Activated naive CD4-positive, alpha-beta T cell treated with anti-CD3 and anti-CD28 coated beads, Interleukin-2, amount 10 ng/mL, durations not matched to agents 7 days and 5 days (primary cell): ENCODE measurements at regions not wholly inside any gene's neighbourhood (a gene's known extent, or its start where the extent isn't known, plus 50 kb on each side); places are given as distances from the start of the nearest gene placed in this dataset.

Source experiments
- CTCF ChIA-PET: fragments of 350-600 bp; sonication (Branson Sonifier 250); formaldehyde crosslinking; loops from one replicate; lab custom pipeline; 2021; ENCODE audit warnings: antibody characterized with exemption; lab: Charles Lee
- DNase-seq: peaks from one replicate; pipeline ENCODE4 v3.0.0-alpha.2; 2020
- H3K27ac Mint-ChIP-seq: one replicate; pipeline ENCODE4 v1.8.0; 2021; ENCODE audit warnings: mild to moderate bottlenecking, moderate library complexity, mixed read lengths
- H3K27me3 Mint-ChIP-seq: one replicate; pipeline ENCODE4 v1.8.0; 2021; ENCODE audit warnings: mild to moderate bottlenecking, mixed read lengths
- H3K36me3 Mint-ChIP-seq: one replicate; pipeline ENCODE4 v1.8.0; 2021; ENCODE audit warnings: mixed read lengths
- H3K4me1 Mint-ChIP-seq: one replicate; pipeline ENCODE4 v1.8.0; 2021; ENCODE audit warnings: mixed read lengths
- H3K4me3 Mint-ChIP-seq: one replicate; pipeline ENCODE4 v1.8.0; 2021; ENCODE audit warnings: mild to moderate bottlenecking, moderate library complexity, mixed read lengths
- H3K9me3 Mint-ChIP-seq: one replicate; pipeline ENCODE4 v1.8.0; 2021; ENCODE audit warnings: mixed read lengths

GRCh38 chr13:21930536-21930935, 259.7 kb downstream of the FGF9 start:
- Mint-ChIP-seq H3K27ac (no peak overlapping the region), H3K4me3 (no peak overlapping the region), H3K4me1 (no peaks in the 10 kb centered on the region), H3K36me3 (no peaks in the 10 kb centered on the region), H3K9me3 (no peaks in the 10 kb centered on the region), H3K27me3 (no peaks in the 10 kb centered on the region)
- DNase-seq, result no peak
- CTCF ChIA-PET, result no interaction called here

- H3K36me3 Mint-ChIP-seq, result no peaks in the 10 kb centered on the region
- no peak for DNase-seq
- H3K27me3 Mint-ChIP-seq, result no peaks in the 10 kb centered on the region
- no peak overlapping the region for H3K27ac Mint-ChIP-seq
- H3K4me3 Mint-ChIP-seq, result no peak overlapping the region
- no peaks in the 10 kb centered on the region for H3K4me1 Mint-ChIP-seq
- no peaks in the 10 kb centered on the region for H3K9me3 Mint-ChIP-seq
- CTCF ChIA-PET, result interaction anchor here (0.8 kb wide), 1 partner anchor 11 kb away, joined by 3 read pairs; no protein-coding TSS in a partner anchor
Measured at GRCh38 chr13:21932578-21932977, 261.7 kb downstream of the FGF9 start.

GRCh38 chr13:21932996-21933395, 262.1 kb downstream of the FGF9 start:
- Mint-ChIP-seq H3K4me3 (no peak overlapping the region), H3K4me1 (no peaks in the 10 kb centered on the region), H3K9me3 (no peaks in the 10 kb centered on the region), H3K27ac (no peak overlapping the region), H3K36me3 (no peaks in the 10 kb centered on the region), H3K27me3 (no peaks in the 10 kb centered on the region)
- no peak for DNase-seq
- CTCF ChIA-PET, result interaction anchor here (0.8 kb wide), 1 partner anchor 11 kb away, joined by 3 read pairs; no protein-coding TSS in a partner anchor

DNA sequence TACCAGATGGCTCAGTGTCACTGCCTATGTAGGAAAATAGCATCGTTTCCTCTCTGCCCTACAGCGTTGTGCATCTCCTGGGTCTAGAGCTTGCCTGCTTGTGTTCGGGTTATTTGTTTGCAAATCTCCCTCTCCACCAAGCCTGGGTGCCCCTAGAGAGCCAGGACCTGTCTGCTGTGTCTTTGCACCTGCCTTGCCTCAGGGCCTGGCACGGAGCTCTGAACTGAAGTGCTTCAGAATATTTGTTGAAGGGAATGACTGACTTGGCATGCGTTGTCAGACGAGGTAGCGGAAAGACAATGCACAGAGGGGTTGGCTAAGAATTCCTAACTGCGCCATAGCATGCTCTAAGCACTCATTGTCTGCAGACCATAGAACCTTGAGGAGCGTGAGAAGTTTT, 263.4 kb downstream of the FGF9 start:
- H3K27ac Mint-ChIP-seq, result no peak overlapping the region
- no peak for DNase-seq
- H3K36me3 Mint-ChIP-seq, result no peaks in the 10 kb centered on the region
- no peak overlapping the region for H3K4me3 Mint-ChIP-seq
- no peaks in the 10 kb centered on the region for H3K9me3 Mint-ChIP-seq
- no peaks in the 10 kb centered on the region for H3K27me3 Mint-ChIP-seq
- no peaks in the 10 kb centered on the region for H3K4me1 Mint-ChIP-seq
- CTCF ChIA-PET, result no interaction called here

- Mint-ChIP-seq H3K27ac (no peak overlapping the region), H3K9me3 (no peaks in the 10 kb centered on the region), H3K27me3 (no peaks in the 10 kb centered on the region), H3K36me3 (no peaks in the 10 kb centered on the region), H3K4me1 (no peaks in the 10 kb centered on the region), H3K4me3 (no peak overlapping the region)
- CTCF ChIA-PET, result no interaction called here
- no peak for DNase-seq
Measured at GRCh38 chr13:21936674-21937073, 265.8 kb downstream of the FGF9 start.

DNA sequence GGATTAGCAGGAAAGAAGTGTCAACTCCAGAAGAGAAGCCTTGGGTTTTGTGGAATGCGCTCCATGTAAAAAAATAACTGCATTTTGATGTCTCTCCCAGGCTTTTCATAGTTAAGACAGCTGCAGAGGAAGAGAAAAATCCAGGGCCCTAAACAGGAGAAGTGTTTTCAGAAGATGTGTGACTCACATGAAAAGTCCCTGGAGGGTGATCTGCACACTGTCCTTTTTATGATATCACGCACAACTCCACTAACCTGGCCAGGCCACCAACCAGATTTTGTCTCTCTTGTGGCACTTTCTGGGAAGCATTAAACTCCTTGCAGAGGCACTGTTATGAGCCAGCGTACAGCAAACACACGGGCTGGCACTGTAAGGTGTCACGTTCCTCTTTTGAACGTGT, 267.3 kb downstream of the FGF9 start:
- no peak overlapping the region for H3K4me3 Mint-ChIP-seq
- CTCF ChIA-PET, result no interaction called here
- DNase-seq, result no peak
- no peaks in the 10 kb centered on the region for H3K36me3 Mint-ChIP-seq
- H3K9me3 Mint-ChIP-seq, result no peaks in the 10 kb centered on the region
- H3K27ac Mint-ChIP-seq, result no peak overlapping the region
- H3K4me1 Mint-ChIP-seq, result no peaks in the 10 kb centered on the region
- H3K27me3 Mint-ChIP-seq, result no peaks in the 10 kb centered on the region

GRCh38 chr13:21938636-21939035, 267.8 kb downstream of the FGF9 start:
- H3K4me1 Mint-ChIP-seq, result no peaks in the 10 kb centered on the region
- no peaks in the 10 kb centered on the region for H3K36me3 Mint-ChIP-seq
- H3K9me3 Mint-ChIP-seq, result no peaks in the 10 kb centered on the region
- CTCF ChIA-PET, result no interaction called here
- H3K4me3 Mint-ChIP-seq, result no peak overlapping the region
- no peak for DNase-seq
- no peaks in the 10 kb centered on the region for H3K27me3 Mint-ChIP-seq
- no peak overlapping the region for H3K27ac Mint-ChIP-seq

DNA sequence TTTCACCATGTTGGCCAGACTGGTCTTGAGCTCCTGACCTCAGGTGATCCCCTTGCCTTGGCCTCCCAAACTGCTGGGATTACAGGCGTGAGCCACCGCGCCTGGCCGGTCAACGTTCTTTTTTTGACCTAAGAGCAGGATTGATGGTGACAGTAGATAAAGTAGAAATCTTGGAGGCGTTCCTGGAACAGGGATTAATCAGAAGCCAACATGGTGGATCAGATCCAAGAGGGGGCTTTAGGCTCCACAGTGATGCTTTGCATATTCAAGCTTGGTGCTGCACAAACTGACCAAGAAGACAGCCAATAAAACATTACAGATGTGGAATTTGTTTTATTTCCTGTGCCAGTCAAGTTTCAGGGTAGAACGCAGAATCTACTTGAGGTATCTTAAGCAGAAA, 271.2 kb downstream of the FGF9 start:
- Mint-ChIP-seq H3K27ac (no peak overlapping the region), H3K9me3 (peaks cover 21% of the 10 kb centered on the region), H3K4me1 (no peaks in the 10 kb centered on the region), H3K36me3 (no peaks in the 10 kb centered on the region), H3K27me3 (no peaks in the 10 kb centered on the region), H3K4me3 (no peak overlapping the region)
- CTCF ChIA-PET, result no interaction called here
- DNase-seq, result no peak

DNA sequence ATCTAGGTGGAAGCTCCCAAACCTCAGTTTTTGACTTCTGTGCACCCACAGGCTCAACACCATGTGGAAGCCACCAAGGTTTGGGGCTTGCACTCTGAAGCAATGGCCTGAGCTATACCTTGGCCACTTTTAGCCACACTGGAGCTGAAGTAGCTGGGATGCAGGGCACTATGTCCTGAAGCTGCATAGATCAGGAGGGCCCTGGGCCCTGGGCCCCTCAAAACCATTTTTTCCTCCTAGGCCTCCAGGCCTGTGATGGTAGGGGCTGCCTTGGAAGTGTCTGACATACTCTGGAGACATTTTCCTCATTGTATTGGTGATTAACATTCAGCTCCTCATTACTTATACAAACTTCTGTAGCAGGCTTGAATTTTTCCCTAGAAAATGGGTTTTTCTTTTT, 273.7 kb downstream of the FGF9 start:
- no peak for DNase-seq
- Mint-ChIP-seq H3K36me3 (no peaks in the 10 kb centered on the region), H3K4me3 (no peak overlapping the region), H3K9me3 (peaks cover 26% of the 10 kb centered on the region), H3K4me1 (no peaks in the 10 kb centered on the region), H3K27ac (no peak overlapping the region), H3K27me3 (no peaks in the 10 kb centered on the region)
- CTCF ChIA-PET, result no interaction called here

- Mint-ChIP-seq H3K36me3 (no peaks in the 10 kb centered on the region), H3K4me3 (no peak overlapping the region), H3K4me1 (no peaks in the 10 kb centered on the region), H3K27ac (no peak overlapping the region), H3K9me3 (peaks cover 26% of the 10 kb centered on the region), H3K27me3 (no peaks in the 10 kb centered on the region)
- DNase-seq, result no peak
- CTCF ChIA-PET, result no interaction called here
Measured at GRCh38 chr13:21945195-21945594, 274.3 kb downstream of the FGF9 start.

DNA sequence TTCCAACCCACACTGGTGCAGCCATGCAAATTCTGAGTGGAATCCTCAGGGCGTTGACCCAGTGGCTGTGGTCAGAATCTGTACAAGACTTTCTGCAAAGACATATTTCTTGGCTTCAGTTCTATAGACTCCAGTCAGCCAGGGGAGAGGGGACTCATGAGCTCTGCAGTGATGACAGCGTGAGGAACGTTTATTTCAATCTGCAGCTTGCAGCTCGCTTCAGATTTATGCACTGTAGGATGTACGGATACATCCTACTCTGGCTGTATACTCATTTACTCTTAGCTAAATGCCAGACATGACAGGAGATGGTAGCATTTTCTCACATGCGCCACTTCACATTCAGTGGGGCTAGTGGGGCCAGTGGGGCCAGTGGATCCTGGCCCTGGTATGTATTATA, 276.1 kb downstream of the FGF9 start:
- no peak for DNase-seq
- Mint-ChIP-seq H3K4me3 (no peak overlapping the region), H3K4me1 (no peaks in the 10 kb centered on the region), H3K36me3 (no peaks in the 10 kb centered on the region), H3K9me3 (peaks cover 26% of the 10 kb centered on the region), H3K27me3 (no peaks in the 10 kb centered on the region), H3K27ac (no peak overlapping the region)
- CTCF ChIA-PET, result no interaction called here

- CTCF ChIA-PET, result no interaction called here
- H3K36me3 Mint-ChIP-seq, result no peaks in the 10 kb centered on the region
- no peak overlapping the region for H3K27ac Mint-ChIP-seq
- H3K27me3 Mint-ChIP-seq, result no peaks in the 10 kb centered on the region
- no peak overlapping the region for H3K4me3 Mint-ChIP-seq
- no peaks in the 10 kb centered on the region for H3K4me1 Mint-ChIP-seq
- no peak for DNase-seq
- peaks cover 24% of the 10 kb centered on the region for H3K9me3 Mint-ChIP-seq
Measured at GRCh38 chr13:21948769-21949474, 278.0 kb downstream of the FGF9 start.

DNA sequence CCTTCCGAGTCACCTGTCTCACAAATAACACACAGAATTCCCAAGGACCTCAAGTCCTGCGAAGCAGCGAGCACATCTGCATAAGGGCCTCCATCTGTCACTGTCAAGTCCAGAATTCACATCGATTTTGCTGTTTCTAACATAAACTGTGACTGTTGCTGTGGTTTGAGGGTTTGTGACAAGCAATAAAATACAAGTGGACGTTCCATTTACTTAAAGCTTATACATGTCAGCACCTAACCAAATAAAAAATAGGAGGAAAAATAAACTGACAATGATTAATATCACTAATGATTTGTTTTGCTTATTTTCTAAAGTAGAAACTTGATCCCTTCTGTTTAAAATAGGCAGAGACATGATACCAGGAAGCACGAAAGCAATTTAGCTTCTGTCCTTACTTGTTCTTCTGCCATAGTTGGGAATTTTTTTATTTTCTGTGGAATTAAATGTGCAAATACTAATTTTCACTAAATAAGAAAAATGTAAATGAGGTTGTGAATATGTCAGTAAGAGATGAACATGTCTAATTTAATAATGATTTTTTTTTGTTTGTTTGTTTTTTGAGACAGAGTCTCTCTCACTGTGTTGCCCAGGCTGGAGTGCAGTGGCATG, 279.1 kb downstream of the FGF9 start:
- no peaks in the 10 kb centered on the region for H3K4me1 Mint-ChIP-seq
- no peaks in the 10 kb centered on the region for H3K36me3 Mint-ChIP-seq
- peaks cover 17% of the 10 kb centered on the region for H3K9me3 Mint-ChIP-seq
- CTCF ChIA-PET, result no interaction called here
- H3K27ac Mint-ChIP-seq, result no peak overlapping the region
- no peak overlapping the region for H3K4me3 Mint-ChIP-seq
- no peak for DNase-seq
- peaks cover 4% of the 10 kb centered on the region for H3K27me3 Mint-ChIP-seq

DNA sequence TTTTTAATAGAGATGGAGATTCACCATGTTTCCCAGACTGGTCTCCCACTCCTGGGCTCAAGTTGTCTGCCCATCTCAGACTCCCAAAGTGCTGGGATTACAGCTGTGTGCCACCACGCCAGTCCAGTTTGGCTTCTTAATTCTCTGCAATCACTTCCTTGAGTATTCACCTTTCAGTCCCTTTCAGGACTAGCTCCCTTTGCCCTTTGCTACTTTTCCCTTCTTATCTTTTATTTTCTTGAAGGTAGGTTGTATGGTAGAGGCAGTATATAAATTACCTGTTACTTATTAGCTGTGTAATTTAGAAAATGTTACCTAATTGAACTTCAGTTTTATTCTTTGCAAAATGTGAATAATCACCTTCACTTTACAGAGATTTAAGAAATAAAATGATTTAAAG, 285.8 kb downstream of the FGF9 start:
- DNase-seq, result no peak
- Mint-ChIP-seq H3K4me1 (no peaks in the 10 kb centered on the region), H3K36me3 (no peaks in the 10 kb centered on the region), H3K27ac (no peak overlapping the region), H3K27me3 (peaks cover 5% of the 10 kb centered on the region), H3K9me3 (peaks cover 12% of the 10 kb centered on the region), H3K4me3 (no peak overlapping the region)
- CTCF ChIA-PET, result no interaction called here

- Mint-ChIP-seq H3K36me3 (no peaks in the 10 kb centered on the region), H3K4me3 (no peak overlapping the region), H3K9me3 (peaks cover 12% of the 10 kb centered on the region), H3K27ac (no peak overlapping the region), H3K27me3 (peaks cover 5% of the 10 kb centered on the region), H3K4me1 (no peaks in the 10 kb centered on the region)
- CTCF ChIA-PET, result no interaction called here
- DNase-seq, result no peak
Measured at GRCh38 chr13:21957833-21958232, 287.0 kb downstream of the FGF9 start.
